DOHH2 (cell line): ENCODE measurements at regions not wholly inside any gene's neighbourhood (a gene's known extent, or its start where the extent isn't known, plus 50 kb on each side); places are given as distances from the start of the nearest gene placed in this dataset.

Source experiments
- CTCF ChIP-seq: fragments of 200-600 bp; sonication (generic); IDR thresholded peaks from one replicate; pipeline ENCODE4 v1.5.1; 2014; ENCODE audit warnings: antibody characterized with exemption, mild to moderate bottlenecking, low read depth, low read length; ENCODE audit not compliant: poor library complexity, severe bottlenecking
- EZH2phosphoT487 ChIP-seq: fragments of 200-600 bp; sonication (generic); IDR thresholded peaks from 2 replicates; pipeline ENCODE4 v1.6.1; 2017; ENCODE audit warnings: borderline replicate concordance, mild to moderate bottlenecking, antibody characterized with exemption, low read length, moderate library complexity, mixed read lengths

DNA sequence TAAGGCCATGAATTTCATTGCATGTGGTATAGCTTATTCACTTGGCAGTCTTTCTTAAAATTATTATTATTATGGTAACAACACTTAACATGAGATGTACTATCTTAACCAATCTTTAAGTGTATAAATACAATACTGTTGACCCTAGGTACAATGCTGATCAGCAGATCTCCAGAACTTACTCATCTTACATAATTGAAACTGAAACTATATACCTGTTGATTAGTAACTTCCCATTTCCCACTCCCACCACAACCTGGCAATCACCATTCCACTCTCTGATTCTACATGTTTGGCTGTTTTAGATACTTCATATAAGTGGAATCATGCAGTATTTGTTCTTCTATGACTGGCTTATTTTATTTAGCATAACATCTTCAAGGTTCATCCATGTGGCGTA lies 150.2 kb upstream of the POU2AF2 start:
- TF ChIP-seq CTCF, result no peak
- TF ChIP-seq EZH2phosphoT487, result no peak
